H9 (cell line): ENCODE measurements at regions not wholly inside any gene's neighbourhood (a gene's known extent, or its start where the extent isn't known, plus 50 kb on each side); places are given as distances from the start of the nearest gene placed in this dataset.

ENCODE experiments used
- DNase-seq: peaks from one replicate; pipeline ENCODE4 v3.0.0-alpha.2; 2017
- H2AFZ ChIP-seq: one replicate; pipeline ENCODE4 v1.6.1; 2013; ENCODE audit warnings: mild to moderate bottlenecking, low read length, control low read depth, moderate library complexity
- H2AK5ac ChIP-seq: 2 replicates; pipeline ENCODE4 v1.6.1; 2013; ENCODE audit warnings: low read length, control low read depth, mixed read lengths; ENCODE audit not compliant: insufficient read length
- H2BK120ac ChIP-seq: one replicate; pipeline ENCODE4 v1.6.1; 2013; ENCODE audit warnings: low read depth, mild to moderate bottlenecking, low read length, control low read depth, inconsistent platforms; ENCODE audit not compliant: poor library complexity, severe bottlenecking
- H2BK12ac ChIP-seq: 2 replicates; pipeline ENCODE4 v1.6.1; 2013; ENCODE audit warnings: low read length, control low read depth, mixed read lengths, low read depth; ENCODE audit not compliant: insufficient read length
- H2BK15ac ChIP-seq: 2 replicates; pipeline ENCODE4 v1.6.1; 2013; ENCODE audit warnings: low read depth, low read length, control low read depth
- H2BK20ac ChIP-seq: one replicate; pipeline ENCODE4 v1.6.1; 2013; ENCODE audit warnings: low read depth, mild to moderate bottlenecking, low read length, control low read depth, inconsistent platforms; ENCODE audit not compliant: poor library complexity, severe bottlenecking
- H2BK5ac ChIP-seq: 2 replicates; pipeline ENCODE4 v1.6.1; 2013; ENCODE audit warnings: low read length, control low read depth, mixed read lengths; ENCODE audit not compliant: insufficient read length
- H3K14ac ChIP-seq: 2 replicates; pipeline ENCODE4 v1.6.1; 2013; ENCODE audit warnings: low read length, control low read depth; ENCODE audit not compliant: insufficient read depth
- H3K18ac ChIP-seq: 2 replicates; pipeline ENCODE4 v1.6.1; 2013; ENCODE audit warnings: low read depth, mild to moderate bottlenecking, mixed read lengths, low read length, control low read depth; ENCODE audit not compliant: insufficient read length
- H3K23ac ChIP-seq: 2 replicates; pipeline ENCODE4 v1.6.1; 2013; ENCODE audit warnings: low read length, control low read depth, mixed read lengths, low read depth; ENCODE audit not compliant: insufficient read length
- H3K23me2 ChIP-seq: 2 replicates; pipeline ENCODE4 v1.6.1; 2013; ENCODE audit warnings: low read depth, mild to moderate bottlenecking, mixed read lengths, low read length, control low read depth; ENCODE audit not compliant: insufficient read length, poor library complexity, severe bottlenecking
- H3K27ac ChIP-seq: 2 replicates; pipeline ENCODE4 v1.5.1; 2013; ENCODE audit warnings: low read length, control low read depth, mixed read lengths, low read depth; ENCODE audit not compliant: insufficient read length
- H3K27me3 ChIP-seq: 2 replicates; pipeline ENCODE4 v1.6.1; 2013; ENCODE audit warnings: low read length, control low read depth, inconsistent platforms; ENCODE audit not compliant: insufficient read depth
- H3K4ac ChIP-seq: 2 replicates; pipeline ENCODE4 v1.6.1; 2013; ENCODE audit warnings: low read depth, mild to moderate bottlenecking, control low read depth, inconsistent platforms, low read length, moderate library complexity
- H3K4me1 ChIP-seq: 2 replicates; pipeline ENCODE4 v1.6.1; 2013; ENCODE audit warnings: low read length, control low read depth, inconsistent platforms; ENCODE audit not compliant: insufficient read depth
- H3K4me2 ChIP-seq: 2 replicates; pipeline ENCODE4 v1.6.1; 2013; ENCODE audit warnings: low read length, control low read depth, mixed read lengths; ENCODE audit not compliant: insufficient read length, insufficient read depth
- H3K56ac ChIP-seq: 2 replicates; pipeline ENCODE4 v1.6.1; 2013; ENCODE audit warnings: low read depth, mild to moderate bottlenecking, mixed read lengths, low read length, control low read depth; ENCODE audit not compliant: insufficient read length
- H3K79me1 ChIP-seq: 2 replicates; pipeline ENCODE4 v1.6.1; 2013; ENCODE audit warnings: low read depth, mild to moderate bottlenecking, moderate library complexity, low read length, control low read depth, inconsistent platforms; ENCODE audit not compliant: insufficient read depth, poor library complexity, severe bottlenecking
- H3K79me2 ChIP-seq: 2 replicates; pipeline ENCODE4 v1.6.1; 2013; ENCODE audit warnings: low read length, control low read depth, inconsistent platforms; ENCODE audit not compliant: insufficient read depth
- H3K9ac ChIP-seq: 2 replicates; pipeline ENCODE4 v1.6.1; 2013; ENCODE audit warnings: low read length, control low read depth, mixed read lengths; ENCODE audit not compliant: insufficient read length; ENCODE audit errors: extremely low read depth
- H3K9me3 ChIP-seq: one replicate; pipeline ENCODE4 v1.6.1; 2013; ENCODE audit warnings: low read depth, low read length, inconsistent platforms; ENCODE audit not compliant: control insufficient read depth
- H3T11ph ChIP-seq: one replicate; pipeline ENCODE4 v1.6.1; 2013; ENCODE audit warnings: mild to moderate bottlenecking, low read length, control low read depth, inconsistent platforms
- H4K20me1 ChIP-seq: one replicate; pipeline ENCODE4 v1.6.1; 2013; ENCODE audit not compliant: control insufficient read depth, insufficient read length, insufficient read depth
- H4K5ac ChIP-seq: 2 replicates; pipeline ENCODE4 v1.6.1; 2013; ENCODE audit warnings: low read depth, mild to moderate bottlenecking, mixed read lengths, low read length, control low read depth; ENCODE audit not compliant: insufficient read length
- H4K8ac ChIP-seq: replicated peaks from 2 replicates; pipeline ENCODE4 v1.6.1; 2013; ENCODE audit warnings: low read length, control low read depth, mixed read lengths, low read depth; ENCODE audit not compliant: insufficient read length
- H4K91ac ChIP-seq: 2 replicates; pipeline ENCODE4 v1.6.1; 2013; ENCODE audit warnings: low read depth, mild to moderate bottlenecking, moderate library complexity, mixed read lengths, low read length, control low read depth; ENCODE audit not compliant: insufficient read length
- H3K27ac Mint-ChIP-seq, 3 experiments: 2 replicates in 2 of 3; 3 replicates in 1 of 3; pipeline ENCODE4 v1.8.0; 2020 to 2021; ENCODE audit warnings: mixed read lengths in 3 of 3, mild to moderate bottlenecking in 1 of 3, moderate library complexity in 1 of 3
- H3K27me3 Mint-ChIP-seq: 2 replicates; pipeline ENCODE4 v1.8.0; 2021; ENCODE audit warnings: low read depth, mild to moderate bottlenecking, moderate library complexity, mixed read lengths
- H3K36me3 Mint-ChIP-seq, 3 experiments: 2 replicates in 2 of 3; 3 replicates in 1 of 3; pipeline ENCODE4 v1.8.0; 2020 to 2021; ENCODE audit warnings: low read depth in 3 of 3, mixed read lengths in 3 of 3; ENCODE audit not compliant: insufficient read depth in 1 of 3
- H3K4me1 Mint-ChIP-seq, 2 experiments: 2 replicates each; pipeline ENCODE4 v1.8.0; 2020; ENCODE audit warnings: mixed read lengths in 2 of 2
- H3K4me3 Mint-ChIP-seq, 2 experiments: 2 replicates in 1 of 2; 3 replicates in 1 of 2; pipeline ENCODE4 v1.8.0; 2020 to 2021; ENCODE audit warnings: mild to moderate bottlenecking in 2 of 2, mixed read lengths in 2 of 2, moderate library complexity in 1 of 2
- H3K9me3 Mint-ChIP-seq, 2 experiments: 2 replicates in 1 of 2; 3 replicates in 1 of 2; pipeline ENCODE4 v1.8.0; 2020; ENCODE audit warnings: mild to moderate bottlenecking in 2 of 2, mixed read lengths in 2 of 2, moderate library complexity in 1 of 2
- WGBS: extraction: QIAGEN DNeasy Blood & Tissue Kit; methylation state at CpG from one replicate; pipeline ENCODE4 v1.1.7; 2013; ENCODE audit warnings: missing lambda C conversion rate, low lambda C conversion rate, mixed read lengths; ENCODE audit not compliant: insufficient read length; ENCODE audit errors: extremely low coverage; 5-methylcytosine and 5-hydroxymethylcytosine counted together
- TF ChIP-seq, protein P1 (sequence below): fragments of 200-600 bp; sonication (generic); conservative IDR thresholded peaks from 3 replicates; pipeline ENCODE4 v1.8.0; 2021; ENCODE audit warnings: antibody characterized with exemption, mild to moderate bottlenecking

DNA sequence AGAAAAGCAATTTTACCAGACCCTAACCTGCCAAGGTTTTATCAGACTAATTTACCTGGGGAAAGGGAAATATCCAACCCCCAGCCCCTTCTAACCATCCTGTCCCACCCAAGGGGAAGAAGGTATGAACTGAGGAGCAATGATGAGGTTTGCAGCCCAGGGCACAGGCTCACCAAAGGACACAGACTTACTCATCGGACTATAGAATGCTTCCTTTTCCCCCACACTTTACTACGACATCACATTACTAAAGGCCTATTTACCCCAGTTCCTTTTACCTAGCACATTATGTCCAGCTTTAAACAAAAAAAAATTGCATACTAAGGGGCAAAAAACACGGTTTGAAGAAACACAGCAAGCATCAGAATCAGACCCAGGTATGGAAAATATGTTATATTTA is 94.1 kb upstream of the FST start:
- no peak overlapping the region for H3K4ac ChIP-seq
- no peak overlapping the region for H3K23ac ChIP-seq
- H3K27me3 ChIP-seq: no peaks in the 10 kb centered on the region
- H3K18ac ChIP-seq: no peak overlapping the region
- H3T11ph ChIP-seq: no peak overlapping the region
- no peaks in the 10 kb centered on the region for H3K4me1 ChIP-seq
- H4K20me1 ChIP-seq: no peaks in the 10 kb centered on the region
- no peak overlapping the region for H2AFZ ChIP-seq
- H3K14ac ChIP-seq: no peak overlapping the region
- no peaks in the 10 kb centered on the region for H3K79me2 ChIP-seq
- no CpG with 5 or more reads among the region's 3 CpGs for WGBS
- no peak overlapping the region for H2BK15ac ChIP-seq
- Mint-ChIP-seq H3K9me3 (peaks cover 22 to 33% of the 10 kb centered on the region in 2 experiments), H3K4me1 (no peaks in the 10 kb centered on the region), H3K27me3 (no peaks in the 10 kb centered on the region), H3K4me3 (no peak overlapping the region), H3K36me3 (peaks cover 6 to 34% (median 9%) of the 10 kb centered on the region in 3 experiments; a peak in 6 of 7 replicates), H3K27ac (no peak overlapping the region)
- H3K4me2 ChIP-seq: no peak overlapping the region
- H2BK5ac ChIP-seq: no peak overlapping the region
- H2BK20ac ChIP-seq: no peak overlapping the region
- no peaks in the 10 kb centered on the region for H3K23me2 ChIP-seq
- TF ChIP-seq, protein P1, sequence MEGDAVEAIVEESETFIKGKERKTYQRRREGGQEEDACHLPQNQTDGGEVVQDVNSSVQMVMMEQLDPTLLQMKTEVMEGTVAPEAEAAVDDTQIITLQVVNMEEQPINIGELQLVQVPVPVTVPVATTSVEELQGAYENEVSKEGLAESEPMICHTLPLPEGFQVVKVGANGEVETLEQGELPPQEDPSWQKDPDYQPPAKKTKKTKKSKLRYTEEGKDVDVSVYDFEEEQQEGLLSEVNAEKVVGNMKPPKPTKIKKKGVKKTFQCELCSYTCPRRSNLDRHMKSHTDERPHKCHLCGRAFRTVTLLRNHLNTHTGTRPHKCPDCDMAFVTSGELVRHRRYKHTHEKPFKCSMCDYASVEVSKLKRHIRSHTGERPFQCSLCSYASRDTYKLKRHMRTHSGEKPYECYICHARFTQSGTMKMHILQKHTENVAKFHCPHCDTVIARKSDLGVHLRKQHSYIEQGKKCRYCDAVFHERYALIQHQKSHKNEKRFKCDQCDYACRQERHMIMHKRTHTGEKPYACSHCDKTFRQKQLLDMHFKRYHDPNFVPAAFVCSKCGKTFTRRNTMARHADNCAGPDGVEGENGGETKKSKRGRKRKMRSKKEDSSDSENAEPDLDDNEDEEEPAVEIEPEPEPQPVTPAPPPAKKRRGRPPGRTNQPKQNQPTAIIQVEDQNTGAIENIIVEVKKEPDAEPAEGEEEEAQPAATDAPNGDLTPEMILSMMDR: no peak
- H2BK12ac ChIP-seq: no peak overlapping the region
- no peaks in the 10 kb centered on the region for H3K79me1 ChIP-seq
- H2BK120ac ChIP-seq: no peak overlapping the region
- H3K27ac ChIP-seq: no peak overlapping the region
- no peak overlapping the region for H3K9ac ChIP-seq
- H3K56ac ChIP-seq: no peak overlapping the region
- no peak overlapping the region for H4K91ac ChIP-seq
- no peak for DNase-seq
- no peak overlapping the region for H2AK5ac ChIP-seq
- no peaks in the 10 kb centered on the region for H3K9me3 ChIP-seq
- no peak overlapping the region for H4K5ac ChIP-seq
- H4K8ac ChIP-seq: no peak overlapping the region
